GM18907 (cell line): ENCODE measurements at regions not wholly inside any gene's neighbourhood (a gene's known extent, or its start where the extent isn't known, plus 50 kb on each side); places are given as distances from the start of the nearest gene placed in this dataset.
A peak's percentile ranks its signal among the peaks of the same experiment; 100 is the strongest.

Source experiments
- ATAC-seq: cut with Tn5 transposase; IDR thresholded peaks from one replicate; pipeline ENCODE4 v1.9.1; 2021; ENCODE audit warnings: mild to moderate bottlenecking, moderate library complexity; ENCODE audit not compliant: unreplicated experiment

- no peak for ATAC-seq
These were observed 619.9 kb downstream of the ZEB2 start for GRCh38 chr2:143899987-143900386.

DNA sequence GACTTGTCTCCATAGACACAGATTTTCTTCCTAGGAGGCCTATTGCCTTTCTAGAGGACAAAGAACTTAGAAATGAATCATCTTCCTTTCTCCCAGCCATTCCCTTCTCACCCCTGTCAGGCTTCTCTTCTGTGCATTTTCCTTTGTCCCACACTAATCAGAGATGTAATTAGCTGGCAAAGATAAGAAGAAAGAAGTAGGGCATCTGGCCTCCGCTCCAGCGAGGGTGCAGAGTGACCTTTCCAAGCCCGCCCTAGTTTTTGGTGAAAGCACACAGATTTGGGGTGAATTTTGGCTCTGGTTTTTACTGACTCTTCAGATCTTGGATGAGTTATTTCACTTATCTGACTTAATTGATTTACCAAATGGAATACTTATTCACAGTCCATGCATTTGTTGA, 626.5 kb downstream of the ZEB2 start:
- ATAC-seq, result no peak

DNA sequence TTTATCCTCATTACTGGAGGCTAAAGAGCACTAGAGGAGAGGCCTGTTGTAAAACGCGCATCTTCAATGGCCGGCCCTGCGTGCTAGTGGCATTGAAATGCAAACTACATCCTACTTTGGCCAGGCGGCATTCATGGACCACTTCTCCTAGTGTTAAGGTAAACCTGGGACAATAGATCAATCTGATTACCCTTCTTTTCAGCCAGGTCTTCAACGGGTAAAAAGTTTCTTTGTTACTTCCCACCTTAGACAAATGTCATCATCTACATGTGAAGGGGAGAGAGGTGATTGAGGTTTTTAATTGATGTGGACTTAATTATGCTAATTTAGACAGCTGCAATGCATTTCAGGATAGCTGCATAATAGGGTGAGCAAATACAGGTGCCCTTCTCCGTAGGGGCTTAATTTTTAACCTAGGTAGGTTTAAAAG, 628.0 kb downstream of the ZEB2 start:
- ATAC-seq, result no peak

GRCh38 chr2:143890798-143891197, 629.1 kb downstream of the ZEB2 start:
- ATAC-seq, result no peak

- no peak for ATAC-seq
These were observed 630.7 kb downstream of the ZEB2 start for GRCh38 chr2:143889216-143889615.

- no peak for ATAC-seq
These were observed 634.5 kb downstream of the ZEB2 start for GRCh38 chr2:143885461-143885860.

DNA sequence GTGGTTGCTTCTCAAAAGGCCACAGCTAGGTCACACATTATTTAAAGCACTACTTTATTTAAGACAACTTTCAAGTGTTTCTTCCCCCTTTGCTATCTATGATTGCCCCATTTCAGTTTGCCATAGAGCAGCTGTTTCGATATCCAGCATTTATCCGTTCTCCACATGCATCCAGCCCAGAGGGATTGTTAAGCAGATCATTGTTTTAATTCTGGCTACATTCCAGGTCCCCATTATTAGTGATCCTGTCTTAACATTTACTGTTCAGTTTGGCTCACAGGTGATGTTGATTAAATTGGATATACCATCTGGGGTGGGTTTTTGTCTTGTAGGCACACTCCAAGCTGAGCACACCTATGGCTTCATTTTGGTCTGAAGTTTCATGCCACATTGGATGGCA, 638.7 kb downstream of the ZEB2 start:
- ATAC-seq, result no peak

GRCh38 chr2:143877876-143878530, 641.9 kb downstream of the ZEB2 start:
- no peak for ATAC-seq

- ATAC-seq, result no peak
These were observed 642.9 kb downstream of the ZEB2 start for GRCh38 chr2:143877056-143877455.

DNA sequence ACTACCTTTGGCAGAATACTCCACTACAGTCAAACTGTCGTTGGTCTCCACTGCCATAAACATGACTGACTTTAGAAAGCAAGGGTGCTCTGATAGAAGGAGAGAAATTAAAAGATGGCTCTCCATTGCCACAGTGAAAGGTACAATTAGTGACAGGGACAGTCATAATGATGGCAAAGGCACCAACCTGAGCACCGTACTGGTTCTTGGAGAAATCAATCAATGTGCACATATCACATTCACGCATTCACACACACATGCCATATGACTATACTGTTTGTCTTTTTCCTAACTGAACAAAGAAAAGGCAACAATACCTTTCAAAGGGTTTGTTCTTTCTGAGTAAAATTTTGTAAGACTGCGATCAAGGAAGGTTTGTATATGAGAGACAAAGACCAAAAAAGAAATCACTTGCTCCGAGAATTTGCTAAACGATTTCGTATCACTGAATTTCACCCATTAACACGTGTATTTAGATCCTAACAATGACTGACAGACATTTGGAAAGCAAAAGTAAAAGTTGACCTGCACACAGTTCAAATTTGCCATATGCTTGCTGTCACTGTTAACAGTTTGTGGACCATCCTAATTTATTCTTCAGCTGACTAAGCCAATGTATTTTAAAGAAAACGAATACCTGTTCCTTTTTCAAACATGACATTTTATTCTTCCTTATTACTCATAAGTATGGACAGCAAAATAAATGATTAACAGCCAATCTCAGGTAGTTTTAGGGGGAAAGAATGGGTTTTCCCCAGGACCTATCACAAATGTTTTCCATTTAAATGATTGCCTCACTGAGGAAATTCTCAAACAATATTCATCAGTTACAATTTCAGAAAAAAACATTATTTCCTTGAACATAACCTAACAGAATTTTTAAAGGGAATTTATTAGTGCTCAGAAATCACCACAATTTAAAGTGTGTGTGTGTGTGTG, 644.4 kb downstream of the ZEB2 start:
- peak; percentile 57 for ATAC-seq

- no peak for ATAC-seq
These were observed 646.0 kb downstream of the ZEB2 start for GRCh38 chr2:143873886-143874285.

- no peak for ATAC-seq
These were observed 649.2 kb downstream of the ZEB2 start for GRCh38 chr2:143870696-143871095.

DNA sequence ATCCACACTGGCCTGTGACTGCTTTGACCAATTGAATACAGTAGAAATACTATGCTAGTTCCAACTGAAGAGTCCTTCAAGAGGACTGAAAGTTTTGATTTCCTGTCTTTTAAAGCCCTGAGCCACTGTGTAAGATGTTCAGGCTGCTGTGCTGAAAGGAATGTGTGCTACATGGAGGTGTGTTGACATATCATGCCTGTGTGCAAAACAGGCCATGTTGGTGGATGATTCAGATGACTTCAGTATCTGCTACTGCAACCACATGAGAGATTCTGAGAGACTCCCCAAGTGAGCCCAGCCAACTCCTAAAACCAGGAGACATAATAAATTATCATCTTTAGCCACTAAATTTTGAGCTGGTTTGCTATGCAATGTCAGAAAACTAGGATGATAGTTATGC, 662.9 kb downstream of the ZEB2 start:
- ATAC-seq, result no peak

DNA sequence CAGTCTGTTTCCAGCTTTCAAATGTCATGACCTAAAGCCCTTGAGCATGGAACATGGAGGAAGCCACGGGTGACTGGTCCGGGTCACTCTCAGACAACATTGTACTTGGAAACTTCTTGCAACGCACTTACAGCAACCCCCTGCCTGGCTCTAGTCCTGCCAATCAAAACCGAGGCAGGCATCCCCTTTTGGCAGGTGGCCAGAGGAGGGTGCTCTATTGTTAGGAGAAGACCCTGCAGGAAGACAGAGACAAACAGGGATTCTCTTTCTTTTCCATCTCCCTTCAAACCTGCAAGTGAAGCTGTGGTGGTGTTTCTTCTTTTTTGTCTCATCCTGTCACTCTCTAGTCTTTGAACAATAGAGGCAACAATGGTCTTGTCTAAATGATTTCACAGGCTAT, 667.2 kb downstream of the ZEB2 start:
- no peak for ATAC-seq

- no peak for ATAC-seq
These were observed 669.8 kb downstream of the ZEB2 start for GRCh38 chr2:143850084-143850483.

- ATAC-seq, result no peak
These were observed 672.7 kb downstream of the ZEB2 start for GRCh38 chr2:143847257-143847656.

GRCh38 chr2:143844986-143845385, 674.9 kb downstream of the ZEB2 start:
- ATAC-seq, result no peak

- no peak for ATAC-seq
These were observed 676.2 kb downstream of the ZEB2 start for GRCh38 chr2:143843686-143844085.

GRCh38 chr2:143842836-143843235, 677.1 kb downstream of the ZEB2 start:
- no peak for ATAC-seq

GRCh38 chr2:143841935-143842334, 678.0 kb downstream of the ZEB2 start:
- ATAC-seq, result no peak

DNA sequence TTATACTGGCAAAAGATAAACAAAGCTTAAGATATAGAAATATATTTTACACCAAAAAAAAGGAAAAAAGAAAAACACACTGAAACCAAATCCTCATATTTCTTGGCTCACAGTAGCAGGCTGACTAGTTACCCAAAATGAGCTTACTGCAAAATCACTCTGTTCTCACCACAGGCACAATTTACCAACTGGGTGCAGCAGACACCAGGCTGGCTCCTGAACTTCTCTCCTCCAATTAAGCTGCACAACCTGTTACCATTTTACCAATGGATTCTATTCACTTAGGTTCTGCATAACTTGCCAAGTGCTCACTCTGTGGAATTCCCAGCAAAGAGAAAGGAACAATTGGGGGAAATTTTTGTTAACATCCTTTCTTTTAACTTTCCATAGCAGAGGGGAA, 679.3 kb downstream of the ZEB2 start:
- ATAC-seq, result no peak

GRCh38 chr2:143840194-143840593, 679.7 kb downstream of the ZEB2 start:
- ATAC-seq, result no peak
